Left ventricle myocardium inferior (tissue), 1 donor: ENCODE measurements at regions not wholly inside any gene's neighbourhood (a gene's known extent, or its start where the extent isn't known, plus 50 kb on each side); places are given as distances from the start of the nearest gene placed in this dataset.

Experiments
- DNase-seq: peaks from one replicate; pipeline ENCODE4 v3.0.0-alpha.2; 2020
- H3K27ac ChIP-seq: fragments of 200-600 bp; replicated peaks from 2 replicates; pipeline ENCODE4 v1.8.0; 2021
- H3K27me3 ChIP-seq: fragments of 200-600 bp; 2 replicates; pipeline ENCODE4 v1.8.0; 2021; ENCODE audit warnings: low read depth
- H3K36me3 ChIP-seq: fragments of 200-600 bp; 2 replicates; pipeline ENCODE4 v1.8.0; 2021
- H3K4me1 ChIP-seq: fragments of 200-600 bp; 2 replicates; pipeline ENCODE4 v1.8.0; 2021
- H3K4me3 ChIP-seq: fragments of 200-600 bp; 2 replicates; pipeline ENCODE4 v1.8.0; 2021; ENCODE audit warnings: mild to moderate bottlenecking, moderate library complexity
- H3K9me3 ChIP-seq: fragments of 200-600 bp; replicated peaks from 2 replicates; pipeline ENCODE4 v1.8.0; 2021
- CTCF ChIP-seq: fragments of 200-600 bp; IDR thresholded peaks from 2 replicates; pipeline ENCODE4 v1.8.0; 2021; ENCODE audit warnings: antibody characterized with exemption, mild to moderate bottlenecking, borderline replicate concordance
- intact Hi-C: fragments of 100-400 bp; cut with micrococcal nuclease; formaldehyde crosslinking; loops from one replicate; pipeline ENCODE4 v1.11.0; 2022
- donor health status: DM: no; HTN: yes; CAD: no; lungs with severe emphysema.

GRCh38 chr2:22885245-22885644 lies 499.7 kb upstream of the KLHL29 start:
- H3K9me3 ChIP-seq, result no peaks in the 10 kb centered on the region
- H3K36me3 ChIP-seq, result no peaks in the 10 kb centered on the region
- H3K4me1 ChIP-seq, result no peaks in the 10 kb centered on the region
- intact Hi-C loops, result no loop called here
- no peak for TF ChIP-seq CTCF
- H3K27me3 ChIP-seq, result peaks cover 6% of the 10 kb centered on the region
- no peak overlapping the region for H3K4me3 ChIP-seq
- DNase-seq, result no peak
- H3K27ac ChIP-seq, result no peak overlapping the region

GRCh38 chr2:22887426-22887825 lies 497.6 kb upstream of the KLHL29 start:
- DNase-seq, result no peak
- intact Hi-C loops, result no loop called here
- TF ChIP-seq CTCF, result no peak
- H3K36me3 ChIP-seq, result no peaks in the 10 kb centered on the region
- no peaks in the 10 kb centered on the region for H3K4me1 ChIP-seq
- no peak overlapping the region for H3K27ac ChIP-seq
- no peak overlapping the region for H3K4me3 ChIP-seq
- H3K9me3 ChIP-seq, result no peaks in the 10 kb centered on the region
- peaks cover 10% of the 10 kb centered on the region for H3K27me3 ChIP-seq

- H3K27ac ChIP-seq, result no peak overlapping the region
- H3K36me3 ChIP-seq, result no peaks in the 10 kb centered on the region
- no peak for DNase-seq
- H3K4me3 ChIP-seq, result no peak overlapping the region
- H3K9me3 ChIP-seq, result no peaks in the 10 kb centered on the region
- no peaks in the 10 kb centered on the region for H3K4me1 ChIP-seq
- H3K27me3 ChIP-seq, result peaks cover 10% of the 10 kb centered on the region
- no peak for TF ChIP-seq CTCF
- intact Hi-C loops, result no loop called here
Observed at GRCh38 chr2:22887845-22888244, 497.1 kb upstream of the KLHL29 start.

GRCh38 chr2:22890132-22890531 lies 494.8 kb upstream of the KLHL29 start:
- Histone ChIP-seq H3K4me3 (no peak overlapping the region), H3K4me1 (no peaks in the 10 kb centered on the region), H3K27me3 (peaks cover 21% of the 10 kb centered on the region), H3K9me3 (no peaks in the 10 kb centered on the region), H3K27ac (no peak overlapping the region), H3K36me3 (no peaks in the 10 kb centered on the region)
- intact Hi-C loops, result no loop called here
- TF ChIP-seq CTCF, result no peak
- no peak for DNase-seq

GRCh38 chr2:22893761-22894517 lies 491.0 kb upstream of the KLHL29 start:
- Histone ChIP-seq H3K27me3 (peaks cover 21% of the 10 kb centered on the region), H3K27ac (no peak overlapping the region), H3K4me1 (no peaks in the 10 kb centered on the region), H3K9me3 (no peaks in the 10 kb centered on the region), H3K36me3 (no peaks in the 10 kb centered on the region), H3K4me3 (no peak overlapping the region)
- no peak for DNase-seq
- TF ChIP-seq CTCF, result no peak
- intact Hi-C loops, result no loop called here
